Smooth muscle cell (in vitro differentiated cells): ENCODE measurements at regions not wholly inside any gene's neighbourhood (a gene's known extent, or its start where the extent isn't known, plus 50 kb on each side); places are given as distances from the start of the nearest gene placed in this dataset.
A peak's percentile ranks its signal among the peaks of the same experiment; 100 is the strongest.

Source experiments
- DNase-seq: peaks from one replicate; lab custom pipeline; 2025; ENCODE audit not compliant: unreplicated experiment; lab: John Stamatoyannopoulos, UW
- H2AFZ ChIP-seq: fragments of 200-600 bp; sonication (generic); 2 replicates; pipeline ENCODE4 v1.6.0; 2016; ENCODE audit warnings: antibody characterized with exemption, low read depth, mild to moderate bottlenecking
- H3F3A ChIP-seq: fragments of 200-600 bp; sonication (generic); 2 replicates; pipeline ENCODE4 v1.6.0; 2017; ENCODE audit warnings: antibody characterized with exemption, low read depth
- H3K27ac ChIP-seq: fragments of 200-600 bp; sonication (generic); 2 replicates; pipeline ENCODE4 v1.5.1; 2016; ENCODE audit warnings: low read depth, mild to moderate bottlenecking
- H3K27me3 ChIP-seq: fragments of 200-600 bp; sonication (generic); 2 replicates; pipeline ENCODE4 v1.6.1; 2016; ENCODE audit warnings: low read depth, mild to moderate bottlenecking
- H3K36me3 ChIP-seq: fragments of 200-600 bp; sonication (generic); 2 replicates; pipeline ENCODE4 v1.5.1; 2016; ENCODE audit warnings: low read depth
- H3K4me1 ChIP-seq: fragments of 200-600 bp; sonication (generic); 2 replicates; pipeline ENCODE4 v1.5.1; 2016; ENCODE audit warnings: low read depth
- H3K4me2 ChIP-seq: fragments of 200-600 bp; sonication (generic); 2 replicates; pipeline ENCODE4 v1.6.0; 2016; ENCODE audit warnings: mild to moderate bottlenecking
- H3K4me3 ChIP-seq: fragments of 200-600 bp; sonication (generic); 2 replicates; pipeline ENCODE4 v1.5.1; 2016; ENCODE audit warnings: mild to moderate bottlenecking
- H3K79me2 ChIP-seq: fragments of 200-600 bp; sonication (generic); 2 replicates; pipeline ENCODE4 v1.6.0; 2016; ENCODE audit warnings: low read depth, mild to moderate bottlenecking
- H3K9ac ChIP-seq: fragments of 200-600 bp; sonication (generic); 2 replicates; pipeline ENCODE4 v1.6.0; 2016; ENCODE audit warnings: low read depth
- H3K9me3 ChIP-seq: fragments of 200-600 bp; sonication (generic); replicated peaks from 2 replicates; pipeline ENCODE4 v1.5.1; 2016; ENCODE audit warnings: low read depth
- H4K20me1 ChIP-seq: fragments of 200-600 bp; sonication (generic); 2 replicates; pipeline ENCODE4 v1.6.0; 2016; ENCODE audit warnings: low read depth
- CTCF ChIP-seq: fragments of 200-600 bp; sonication (generic); IDR thresholded peaks from 2 replicates; pipeline ENCODE4 v1.5.1; 2017; ENCODE audit warnings: borderline replicate concordance, mild to moderate bottlenecking, antibody characterized with exemption; ENCODE audit not compliant: insufficient read depth, poor library complexity, severe bottlenecking
- WGBS: methylation state at CpG from one replicate; pipeline ENCODE4 v1.1.7; 2016; ENCODE audit warnings: low lambda C conversion rate; 5-methylcytosine and 5-hydroxymethylcytosine counted together

- H3K4me2 ChIP-seq: no peak overlapping the region
- H3K4me3 ChIP-seq: no peak overlapping the region
- H2AFZ ChIP-seq: no peak overlapping the region
- no peaks in the 10 kb centered on the region for H3K79me2 ChIP-seq
- TF ChIP-seq CTCF: no peak
- H3K9me3 ChIP-seq: no peaks in the 10 kb centered on the region
- H3F3A ChIP-seq: no peaks in the 10 kb centered on the region
- H3K27me3 ChIP-seq: no peaks in the 10 kb centered on the region
- no peaks in the 10 kb centered on the region for H4K20me1 ChIP-seq
- 77% methylated on average over 1 of the region's 1 CpG for WGBS
- no peak overlapping the region for H3K27ac ChIP-seq
- no peaks in the 10 kb centered on the region for H3K4me1 ChIP-seq
- no peaks in the 10 kb centered on the region for H3K36me3 ChIP-seq
- no peak overlapping the region for H3K9ac ChIP-seq
- no peak for DNase-seq
Observed at GRCh38 chr3:21073561-21073960, 677.4 kb downstream of the ZNF385D start.

- Histone ChIP-seq H3K9ac (no peak overlapping the region), H3K4me1 (no peaks in the 10 kb centered on the region), H3K4me2 (no peak overlapping the region), H3K27me3 (no peaks in the 10 kb centered on the region), H3K9me3 (no peaks in the 10 kb centered on the region), H3K4me3 (no peak overlapping the region), H3K36me3 (no peaks in the 10 kb centered on the region), H3K27ac (no peak overlapping the region), H3F3A (no peaks in the 10 kb centered on the region), H3K79me2 (no peaks in the 10 kb centered on the region), H2AFZ (no peak overlapping the region), H4K20me1 (no peaks in the 10 kb centered on the region)
- WGBS: 56% methylated on average over 3 of the region's 3 CpGs
- TF ChIP-seq CTCF: no peak
- DNase-seq: no peak
Observed at GRCh38 chr3:21067031-21067813, 683.8 kb downstream of the ZNF385D start.

- Histone ChIP-seq H3K27me3 (no peaks in the 10 kb centered on the region), H3K9me3 (no peaks in the 10 kb centered on the region), H3K36me3 (no peaks in the 10 kb centered on the region), H3K4me1 (no peaks in the 10 kb centered on the region), H2AFZ (peak overlapping the region; percentile 62), H3K4me2 (no peak overlapping the region), H3K9ac (no peak overlapping the region), H3K4me3 (no peak overlapping the region), H3K27ac (no peak overlapping the region), H3F3A (no peaks in the 10 kb centered on the region), H4K20me1 (no peaks in the 10 kb centered on the region), H3K79me2 (no peaks in the 10 kb centered on the region)
- 69% methylated on average over 4 of the region's 4 CpGs for WGBS
- no peak for TF ChIP-seq CTCF
- DNase-seq: no peak
Observed at GRCh38 chr3:21062831-21063294, 688.1 kb downstream of the ZNF385D start.

GRCh38 chr3:21059404-21059803, 691.6 kb downstream of the ZNF385D start:
- DNase-seq: no peak

More at GRCh38 chr3:21059404-21059803, 691.6 kb downstream of the ZNF385D start:
- no peaks in the 10 kb centered on the region for H3K36me3 ChIP-seq
- H3K79me2 ChIP-seq: no peaks in the 10 kb centered on the region
- WGBS: 14% methylated on average over 3 of the region's 3 CpGs
- H3K4me3 ChIP-seq: no peak overlapping the region
- TF ChIP-seq CTCF: no peak
- H3K27ac ChIP-seq: no peak overlapping the region
- peak overlapping the region; percentile 45 for H3K4me2 ChIP-seq
- no peaks in the 10 kb centered on the region for H3K27me3 ChIP-seq
- H3K9me3 ChIP-seq: no peaks in the 10 kb centered on the region
- no peak overlapping the region for H3K9ac ChIP-seq
- no peaks in the 10 kb centered on the region for H3K4me1 ChIP-seq
- no peaks in the 10 kb centered on the region for H3F3A ChIP-seq
- peak overlapping the region; percentile 4 for H2AFZ ChIP-seq
- H4K20me1 ChIP-seq: no peaks in the 10 kb centered on the region
